Pons (tissue), 1 donor: ENCODE measurements at regions not wholly inside any gene's neighbourhood (a gene's known extent, or its start where the extent isn't known, plus 50 kb on each side); places are given as distances from the start of the nearest gene placed in this dataset.
A peak's percentile ranks its signal among the peaks of the same experiment; 100 is the strongest.
"Not testable (repeated sequence)": the region's sequence is repeated elsewhere in the genome, so short reads cannot be mapped to it uniquely, and the experiment has no call there.

Source experiments
- DNase-seq: peaks from one replicate; pipeline ENCODE4 v3.0.0-alpha.2; 2016; ENCODE audit warnings: low spot score

DNA sequence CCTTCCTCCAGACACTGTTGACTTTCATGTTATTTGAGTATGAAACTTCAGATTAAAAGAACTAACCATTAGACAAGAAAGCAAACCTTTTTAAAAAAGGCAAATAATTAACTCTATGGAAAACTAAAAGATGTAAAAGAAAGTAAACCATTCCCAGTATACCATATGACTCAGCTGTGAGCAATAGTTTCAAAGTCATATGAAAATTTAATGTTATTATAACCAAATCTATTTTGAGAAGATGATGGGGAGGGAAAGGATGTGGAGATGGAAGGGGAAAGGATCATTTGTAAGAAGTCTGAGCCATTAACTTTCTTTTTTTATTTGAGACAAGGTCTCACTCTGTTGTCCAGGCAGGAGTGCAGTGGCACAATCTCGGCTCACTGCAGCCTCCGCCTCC lies 131.8 kb downstream of the IRX5 start:
- DNase-seq: no peak

DNA sequence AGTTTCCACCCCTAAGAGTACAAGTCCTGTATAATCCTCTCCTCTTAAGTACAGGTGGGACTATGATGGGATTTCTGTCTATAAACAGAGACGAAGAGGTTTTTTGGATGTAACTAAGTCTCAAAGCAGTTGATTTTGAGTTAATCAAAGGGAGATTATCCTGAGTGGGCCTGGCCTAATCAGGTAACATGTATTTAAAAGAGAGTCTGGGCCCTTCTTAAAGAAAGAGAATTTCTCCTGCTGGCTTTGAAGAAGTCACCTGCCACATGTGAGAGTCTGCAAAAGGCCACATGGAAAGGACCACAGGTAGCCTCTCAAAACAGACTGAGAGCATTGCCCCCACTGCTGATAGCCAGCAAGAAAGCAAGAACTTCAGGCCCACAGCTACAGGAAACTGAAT lies 142.3 kb downstream of the IRX5 start:
- DNase-seq: no peak

DNA sequence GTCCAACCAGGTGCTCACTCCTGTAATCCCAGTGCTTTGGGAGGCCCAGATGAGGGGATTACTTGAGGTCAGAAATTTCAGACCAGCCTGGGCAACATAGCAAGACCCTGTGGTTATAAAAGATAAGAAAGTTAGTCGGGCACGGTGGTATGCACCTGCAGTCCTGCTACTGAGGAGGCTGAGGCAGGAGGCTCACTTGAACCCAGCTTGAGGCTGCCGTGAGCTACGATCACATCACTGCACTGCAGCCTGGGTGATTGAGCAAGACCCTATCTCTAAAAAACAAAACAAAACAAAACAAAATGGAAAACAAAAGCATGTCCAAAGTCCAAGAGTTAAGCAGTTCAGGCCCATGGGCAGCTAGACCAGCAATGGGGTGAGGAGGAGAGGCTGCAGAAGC lies 143.2 kb downstream of the IRX5 start:
- DNase-seq: no peak

DNA sequence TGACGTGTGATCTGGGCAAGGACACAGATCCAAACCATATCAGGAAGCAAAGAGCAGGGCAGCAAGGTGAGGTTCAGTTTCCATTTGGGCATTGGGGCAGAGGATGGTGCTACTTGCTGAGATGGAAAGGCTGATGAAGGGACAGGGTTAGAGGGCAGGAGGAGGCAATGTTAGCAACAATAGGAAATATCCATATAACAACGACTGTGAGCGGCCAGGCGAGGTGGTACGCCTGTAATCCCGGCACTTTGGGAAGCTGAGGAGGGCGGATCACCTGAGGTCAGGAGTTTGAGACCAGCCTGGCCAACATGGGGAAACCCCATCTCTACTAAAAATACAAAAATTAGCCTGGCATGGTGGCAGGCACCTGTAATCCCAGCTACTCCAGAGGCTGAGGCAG lies 144.5 kb downstream of the IRX5 start:
- not testable (repeated sequence) for DNase-seq

- DNase-seq: no peak
These were observed 145.4 kb downstream of the IRX5 start for GRCh38 chr16:55076053-55076452.

DNA sequence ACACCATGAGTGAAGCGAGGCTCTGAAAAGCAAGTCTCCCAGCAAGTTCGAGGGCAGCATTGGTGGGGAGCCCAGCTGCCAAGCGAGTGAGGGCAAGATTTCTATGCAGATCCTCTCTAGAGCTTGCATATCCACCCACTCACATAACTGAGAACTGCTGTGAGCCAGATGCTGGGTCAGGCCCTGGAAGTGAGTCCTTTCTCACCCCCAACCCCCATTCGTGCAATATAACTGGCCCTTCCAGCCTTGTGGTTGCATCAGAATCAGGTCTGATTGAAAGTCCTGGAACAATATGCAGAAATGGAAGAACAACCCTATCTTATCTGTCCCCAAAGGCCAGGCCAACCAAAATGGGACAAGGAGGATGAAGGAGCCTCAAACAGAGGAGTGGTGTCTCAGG lies 146.6 kb downstream of the IRX5 start:
- no peak for DNase-seq

- no peak for DNase-seq
These were observed 147.5 kb downstream of the IRX5 start for GRCh38 chr16:55078153-55078552.

- no peak for DNase-seq
These were observed 148.2 kb downstream of the IRX5 start for GRCh38 chr16:55078699-55079410.

- no peak for DNase-seq
These were observed 151.2 kb downstream of the IRX5 start for GRCh38 chr16:55081622-55082590.

DNA sequence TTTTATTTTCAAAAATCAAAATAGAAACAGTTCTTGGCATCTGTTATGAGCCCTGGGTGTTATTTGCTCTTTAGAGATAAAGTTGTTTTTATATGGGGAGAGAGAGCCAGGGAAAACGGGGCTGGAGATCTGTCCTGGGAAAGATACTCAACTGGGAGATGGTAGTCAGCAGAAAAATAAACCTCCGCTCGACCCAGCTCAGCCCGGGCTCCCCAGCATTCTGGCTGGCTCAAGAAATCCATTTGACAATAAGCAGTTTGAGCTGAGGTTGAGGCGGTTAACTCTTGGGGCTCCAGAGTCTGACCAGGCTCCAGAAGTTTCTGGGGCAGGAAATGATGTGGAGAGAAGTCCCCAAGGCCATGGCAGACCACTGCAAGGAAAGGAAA lies 151.9 kb downstream of the IRX5 start:
- DNase-seq: no peak

GRCh38 chr16:55083052-55083451 lies 152.4 kb downstream of the IRX5 start:
- no peak for DNase-seq

DNA sequence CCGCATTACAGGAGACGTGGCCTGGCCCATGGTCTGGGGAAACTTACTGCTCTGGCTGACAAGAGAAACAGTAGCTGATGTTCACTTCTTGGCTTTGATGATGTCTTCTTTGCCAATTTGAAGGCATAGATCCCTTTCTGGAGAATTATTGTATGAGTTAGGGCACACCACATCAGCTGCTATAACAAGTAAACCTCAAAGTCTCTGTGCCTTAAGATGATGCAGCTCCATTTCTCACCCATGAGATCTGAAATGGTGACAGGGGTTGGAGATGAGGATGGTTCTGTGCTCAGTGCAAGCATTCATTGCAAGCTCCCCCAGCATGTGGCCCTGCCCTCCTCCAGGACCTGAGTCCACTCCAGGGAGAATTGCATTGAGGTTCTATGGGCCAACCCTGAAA lies 157.4 kb downstream of the IRX5 start:
- no peak for DNase-seq

DNA sequence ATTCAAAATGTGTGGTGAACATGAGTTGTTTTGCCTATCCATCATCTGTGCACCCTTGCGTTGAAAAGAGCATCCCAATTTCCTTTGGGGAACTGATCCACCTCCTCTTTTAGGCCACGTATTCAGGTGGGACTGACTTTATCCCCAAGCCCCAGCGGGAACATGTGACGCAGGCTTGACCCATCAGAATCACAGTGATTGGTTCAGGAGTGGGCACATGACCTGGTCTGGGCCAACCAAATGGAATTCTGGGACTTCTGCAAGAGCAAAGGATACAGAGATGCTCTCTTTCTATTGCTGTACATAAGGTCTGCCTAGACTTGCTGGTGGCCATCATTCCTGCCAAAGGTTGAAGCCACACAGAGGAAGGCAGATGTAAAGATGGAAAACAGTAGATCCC lies 158.9 kb downstream of the IRX5 start:
- no peak for DNase-seq

DNA sequence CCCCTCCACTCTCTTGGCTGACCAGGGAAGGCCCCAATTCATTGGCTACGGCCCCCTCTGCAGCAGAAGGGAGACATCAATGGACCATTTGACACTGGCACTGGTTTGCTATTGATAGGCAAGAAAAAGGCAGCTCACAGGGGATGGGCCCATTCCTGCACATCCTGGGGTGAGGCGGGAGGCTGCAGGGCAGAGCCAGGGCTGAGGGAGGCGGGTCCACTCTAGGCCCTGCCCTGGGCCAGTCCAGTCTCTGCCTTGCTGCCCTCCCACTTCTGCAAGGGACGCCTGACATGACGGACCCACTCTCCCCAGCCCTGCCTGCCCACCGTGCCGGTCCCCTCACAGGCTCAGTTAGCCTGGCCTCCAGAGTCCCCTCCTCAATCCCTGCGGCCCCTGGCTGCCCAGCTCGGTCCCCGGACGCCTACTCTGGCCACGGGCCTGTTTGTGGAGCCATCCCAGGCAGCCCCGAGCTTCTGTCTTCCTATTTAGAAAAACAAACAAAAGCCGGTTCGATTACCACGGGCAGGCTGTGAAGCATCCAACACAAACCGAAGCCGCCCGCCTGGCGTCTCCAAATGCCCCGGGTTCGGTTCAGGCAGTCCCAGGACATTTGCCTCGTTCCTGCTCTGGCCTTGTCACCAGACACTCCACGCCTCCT lies 160.7 kb downstream of the IRX5 start:
- DNase-seq: no peak

DNA sequence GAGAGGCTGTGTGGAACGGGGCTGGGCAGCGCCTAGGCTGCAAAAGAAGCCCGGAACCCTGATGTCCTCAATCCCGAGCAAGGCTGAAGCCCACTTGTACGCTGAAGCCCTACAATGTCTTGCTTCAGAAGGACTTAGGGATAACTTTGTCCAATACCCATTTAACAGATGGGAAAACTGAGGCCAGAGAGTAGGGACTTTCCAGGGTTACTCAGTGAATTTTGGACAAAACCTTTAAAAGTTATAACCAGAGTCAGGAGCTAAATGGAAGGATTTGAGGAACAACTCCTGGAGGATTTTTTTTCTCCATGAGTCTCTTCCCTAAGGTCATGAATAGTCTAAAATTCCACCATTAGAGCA lies 161.2 kb downstream of the IRX5 start:
- no peak for DNase-seq

DNA sequence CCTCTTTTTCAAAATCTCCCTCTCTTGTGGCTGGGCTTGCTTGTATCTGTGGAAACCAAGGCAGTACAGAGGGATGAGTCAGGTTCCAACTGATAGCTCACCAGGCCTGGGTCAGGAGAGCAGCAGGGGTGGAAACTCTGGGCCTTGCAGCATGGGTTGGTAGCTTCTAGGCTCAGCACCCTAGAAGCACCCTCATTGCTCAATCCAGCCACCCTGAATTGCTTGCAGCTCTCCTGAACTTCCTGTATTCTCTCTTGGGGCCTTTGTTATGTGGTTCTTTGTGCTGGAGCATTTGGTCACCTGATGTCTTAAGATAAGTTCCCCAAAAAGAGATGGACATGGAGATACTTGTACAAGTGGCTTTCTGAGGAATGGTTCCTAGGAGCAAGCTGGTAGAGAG lies 169.4 kb downstream of the IRX5 start:
- DNase-seq: peak; percentile 16

DNA sequence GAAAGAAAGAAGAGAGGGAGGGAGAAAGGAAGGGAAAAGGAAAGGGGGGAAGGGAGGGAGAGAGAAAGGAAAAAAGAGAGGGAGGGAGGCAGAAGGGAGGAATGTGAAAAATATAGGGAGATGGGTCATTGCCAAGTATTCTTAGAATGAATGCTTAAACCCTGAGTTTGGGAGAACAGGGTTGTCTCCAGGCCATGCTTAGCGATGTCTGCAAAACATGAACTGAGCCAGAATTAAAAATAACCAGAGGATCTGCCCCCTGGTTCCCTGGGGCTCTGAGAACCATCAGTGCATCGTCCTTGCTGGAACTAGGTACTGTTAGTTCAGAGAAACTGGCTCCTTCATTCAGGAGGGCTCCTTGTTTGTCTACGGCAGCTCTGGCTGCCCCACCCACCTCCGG lies 170.4 kb downstream of the IRX5 start:
- no peak for DNase-seq

DNA sequence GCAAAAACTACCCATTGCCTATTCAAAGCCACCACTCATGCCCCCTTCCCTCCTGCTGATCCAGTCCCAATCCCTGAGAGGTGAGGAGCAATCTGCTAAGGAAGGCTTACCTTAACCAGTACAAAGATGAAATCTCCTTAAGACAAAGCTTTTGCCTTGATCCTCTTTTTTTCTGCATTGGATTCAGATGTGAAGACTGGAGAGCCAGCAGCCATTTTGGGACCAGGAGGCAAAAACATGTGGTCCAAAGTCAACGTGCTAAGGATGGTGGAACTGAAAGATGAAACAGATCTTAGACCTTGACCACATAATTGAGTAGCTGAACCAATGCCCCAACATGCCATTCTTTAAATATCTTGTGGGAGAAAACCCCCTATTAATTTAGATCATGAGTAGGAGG lies 171.4 kb downstream of the IRX5 start:
- DNase-seq: no peak

DNA sequence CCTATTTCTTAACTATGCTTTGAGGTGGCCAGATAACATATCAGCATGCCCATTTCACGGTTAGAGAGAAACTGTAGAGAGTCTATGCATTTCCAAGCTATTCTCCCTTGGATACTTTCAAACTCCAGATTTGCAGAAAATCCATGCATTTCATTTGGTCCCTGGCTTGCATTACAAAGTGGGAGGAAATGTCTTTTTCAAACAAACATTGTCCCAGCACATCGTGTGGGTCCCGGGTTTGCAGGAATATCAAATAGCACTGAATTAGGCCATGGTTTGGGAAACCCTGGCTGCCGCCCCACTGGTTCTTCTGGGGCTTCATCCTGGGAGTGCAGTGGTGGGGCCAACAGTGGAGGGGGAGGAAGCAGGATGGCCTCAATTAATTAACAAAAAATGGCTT lies 171.9 kb downstream of the IRX5 start:
- DNase-seq: no peak

- DNase-seq: no peak
These were observed 177.2 kb downstream of the IRX5 start for GRCh38 chr16:55107851-55108250.

DNA sequence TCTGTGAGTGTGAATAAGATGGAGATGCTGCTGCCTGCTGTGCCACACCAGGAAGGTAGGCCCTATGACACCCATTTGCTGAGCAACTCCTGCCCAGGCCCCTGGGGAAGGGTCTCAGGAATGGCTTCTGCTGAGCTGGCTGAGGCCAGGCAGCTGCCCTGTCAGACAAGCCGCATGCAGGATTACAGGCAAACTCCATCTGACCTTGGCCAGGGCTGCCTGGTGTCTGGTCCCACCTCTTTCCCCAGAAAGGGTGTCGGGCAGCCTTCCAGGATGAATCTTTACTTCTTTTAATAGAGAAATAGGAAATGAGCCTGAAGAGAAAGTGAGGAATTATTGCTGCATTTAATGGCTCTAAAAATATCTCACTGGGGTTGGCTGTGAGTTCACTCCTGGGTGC lies 182.5 kb downstream of the IRX5 start:
- DNase-seq: no peak

DNA sequence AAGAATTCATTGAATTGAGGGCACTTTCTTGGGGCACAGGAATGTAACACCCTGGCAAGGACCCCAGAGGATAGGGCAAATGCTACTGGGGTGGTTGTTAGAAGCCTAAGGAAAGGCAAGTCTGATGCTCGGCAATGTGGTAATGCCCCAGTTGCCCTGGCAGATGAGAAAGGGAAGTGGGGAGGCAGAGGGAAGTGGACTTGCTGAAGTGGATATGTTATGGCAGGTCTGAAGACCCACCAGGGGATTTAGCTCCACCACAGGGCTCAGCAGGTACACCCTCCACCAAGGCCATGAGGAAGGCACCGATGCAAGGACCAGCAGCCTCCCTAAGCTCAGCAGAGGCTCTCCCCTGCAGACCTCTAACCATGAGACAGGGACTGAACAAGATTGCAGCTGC lies 184.8 kb downstream of the IRX5 start:
- DNase-seq: no peak
